Right lobe of liver (tissue), 6 donors: ENCODE measurements at regions not wholly inside any gene's neighbourhood (a gene's known extent, or its start where the extent isn't known, plus 50 kb on each side); places are given as distances from the start of the nearest gene placed in this dataset.

Source experiments
- ATAC-seq, 4 donors: fragments of 200-7000 bp; cut with Tn5 transposase; one replicate each; pipeline ENCODE4 v1.9.1; 2020; ENCODE audit warnings: mild to moderate bottlenecking in 4 of 4, moderate library complexity in 4 of 4
- DNase-seq, 3 donors: peaks; one replicate each; pipeline ENCODE4 v3.0.0-alpha.2; 2020
- H3K27ac ChIP-seq, 3 donors: fragments of 200-600 bp; one replicate each; pipeline ENCODE4 v1.8.0; 2022
- H3K27me3 ChIP-seq, 2 donors: fragments of 200-600 bp; one replicate each; pipeline ENCODE4 v1.8.0; 2022
- H3K36me3 ChIP-seq, 4 donors: fragments of 200-600 bp; sonication (generic) in 1 of 4; one replicate each; pipeline versions ENCODE4 v1.5.1 to v1.8.0; 2017 to 2022; ENCODE audit warnings: control low read depth in 1 of 4
- H3K4me1 ChIP-seq, 4 donors: fragments of 200-600 bp; sonication (generic) in 1 of 4; one replicate each; pipeline versions ENCODE4 v1.5.1 to v1.8.0; 2017 to 2022; ENCODE audit warnings: control low read depth in 1 of 4
- H3K4me3 ChIP-seq, 3 donors: fragments of 200-600 bp; one replicate each; pipeline ENCODE4 v1.8.0; 2022
- H3K9me3 ChIP-seq, 4 donors: fragments of 200-600 bp; sonication (generic) in 1 of 4; one replicate each; pipeline versions ENCODE4 v1.5.1 to v1.8.0; 2017 to 2022; ENCODE audit warnings: control low read depth in 1 of 4
- POLR2A ChIP-seq: fragments of 450-650 bp; IDR thresholded peaks from one replicate; pipeline ENCODE4 v1.6.1; 2017; ENCODE audit warnings: antibody characterized with exemption, mild to moderate bottlenecking
- WGBS: methylation state at CpG from one replicate; pipeline ENCODE4 v1.1.6; 2018; ENCODE audit warnings: low coverage, low lambda C conversion rate; ENCODE audit not compliant: insufficient coverage; ENCODE audit errors: missing lambda C conversion rate; 5-methylcytosine and 5-hydroxymethylcytosine counted together
- intact Hi-C, 2 donors: fragments of 100-400 bp; cut with DNase I; formaldehyde crosslinking; loops; one replicate each; pipeline versions ENCODE4 v1.11.2 to v1.14.1; 2022
- TF ChIP-seq, protein P1 (sequence below), 4 donors: fragments of 200-600 bp in 3 of 4; fragments of 450-650 bp in 1 of 4; IDR thresholded peaks; one replicate each; pipeline versions ENCODE4 v1.5.1 to v1.8.0; 2016 to 2022; ENCODE audit warnings: antibody characterized with exemption in 4 of 4, mild to moderate bottlenecking in 2 of 4
- donor health status: DM: no; HTN: yes; CAD: no.
- donor health status: DM: no; HTN: no; CAD: no.
- donor health status: DM: no; HTN: no; CAD: no.
- donor health status: DM: no; HTN: yes; CAD: no.
- donor health status: DM: no; HTN: yes; CAD: no.

DNA sequence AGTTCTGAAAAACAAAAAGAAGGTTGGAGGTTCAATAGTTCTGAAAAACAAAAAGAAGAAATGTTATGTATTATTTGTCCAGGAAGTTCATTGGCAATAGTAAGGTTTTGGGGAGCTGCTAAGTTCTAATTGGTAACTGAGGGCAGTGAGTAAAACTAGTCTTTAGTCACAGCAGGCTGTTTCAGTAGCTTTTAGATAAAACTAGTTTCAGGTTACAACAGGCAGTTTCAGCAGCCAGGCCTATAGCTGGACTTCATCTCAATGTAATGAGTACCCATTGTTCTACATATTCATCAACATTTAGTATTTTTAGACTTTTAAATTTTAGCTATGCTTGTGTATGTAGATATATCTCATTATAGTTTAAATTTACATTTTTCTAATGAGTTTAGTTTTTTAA lies 639.3 kb downstream of the TOX3 start:
- Histone ChIP-seq H3K36me3 (no peaks in the 10 kb centered on the region), H3K27ac (no peak overlapping the region), H3K9me3 (no peaks in the 10 kb centered on the region), H3K4me3 (no peak overlapping the region), H3K4me1 (no peaks in the 10 kb centered on the region), H3K27me3 (no peaks in the 10 kb centered on the region)
- no peak for TF ChIP-seq POLR2A
- TF ChIP-seq, protein P1, sequence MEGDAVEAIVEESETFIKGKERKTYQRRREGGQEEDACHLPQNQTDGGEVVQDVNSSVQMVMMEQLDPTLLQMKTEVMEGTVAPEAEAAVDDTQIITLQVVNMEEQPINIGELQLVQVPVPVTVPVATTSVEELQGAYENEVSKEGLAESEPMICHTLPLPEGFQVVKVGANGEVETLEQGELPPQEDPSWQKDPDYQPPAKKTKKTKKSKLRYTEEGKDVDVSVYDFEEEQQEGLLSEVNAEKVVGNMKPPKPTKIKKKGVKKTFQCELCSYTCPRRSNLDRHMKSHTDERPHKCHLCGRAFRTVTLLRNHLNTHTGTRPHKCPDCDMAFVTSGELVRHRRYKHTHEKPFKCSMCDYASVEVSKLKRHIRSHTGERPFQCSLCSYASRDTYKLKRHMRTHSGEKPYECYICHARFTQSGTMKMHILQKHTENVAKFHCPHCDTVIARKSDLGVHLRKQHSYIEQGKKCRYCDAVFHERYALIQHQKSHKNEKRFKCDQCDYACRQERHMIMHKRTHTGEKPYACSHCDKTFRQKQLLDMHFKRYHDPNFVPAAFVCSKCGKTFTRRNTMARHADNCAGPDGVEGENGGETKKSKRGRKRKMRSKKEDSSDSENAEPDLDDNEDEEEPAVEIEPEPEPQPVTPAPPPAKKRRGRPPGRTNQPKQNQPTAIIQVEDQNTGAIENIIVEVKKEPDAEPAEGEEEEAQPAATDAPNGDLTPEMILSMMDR (IDR thresholded peaks at IDR 0.05): no peak
- ATAC-seq (no peak), DNase-seq (no peak)
- intact Hi-C loops: no loop called here

DNA sequence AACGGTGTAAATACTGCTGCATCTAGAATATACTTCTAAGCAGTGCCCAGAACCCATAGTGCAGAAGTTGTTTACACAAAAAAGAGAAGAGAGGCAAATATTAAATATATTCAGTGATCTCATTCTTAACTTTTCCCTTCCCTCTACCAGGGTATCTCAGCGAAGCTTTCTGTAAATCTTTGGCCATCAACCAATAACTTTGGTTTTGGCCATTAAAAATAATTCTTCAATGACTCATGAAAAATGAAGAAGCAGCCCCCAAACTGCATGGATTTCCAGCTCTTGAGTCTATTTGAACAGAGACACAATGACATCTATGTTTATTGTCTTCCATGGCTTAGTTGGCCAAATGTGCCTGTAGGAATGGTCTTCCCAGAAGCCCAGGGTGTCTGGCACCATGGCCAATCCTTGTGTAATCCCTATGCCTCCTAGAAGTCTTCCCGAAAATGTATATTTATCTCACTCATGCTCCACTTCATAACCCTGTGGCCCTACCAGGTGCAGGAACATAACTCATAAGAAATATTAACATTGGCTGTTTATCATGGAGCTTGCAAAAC lies 646.6 kb downstream of the TOX3 start:
- H3K9me3 ChIP-seq: no peaks in the 10 kb centered on the region
- 63% methylated on average over 2 of the region's 3 CpGs for WGBS
- intact Hi-C loops: no loop called here
- ATAC-seq (no peak), DNase-seq (no peak)
- H3K36me3 ChIP-seq: no peaks in the 10 kb centered on the region
- H3K27me3 ChIP-seq: no peaks in the 10 kb centered on the region
- H3K4me3 ChIP-seq: no peak overlapping the region
- no peak overlapping the region for H3K27ac ChIP-seq
- no peaks in the 10 kb centered on the region for H3K4me1 ChIP-seq
- TF ChIP-seq, protein P1 (IDR thresholded peaks at IDR 0.05): no peak
- TF ChIP-seq POLR2A: no peak

DNA sequence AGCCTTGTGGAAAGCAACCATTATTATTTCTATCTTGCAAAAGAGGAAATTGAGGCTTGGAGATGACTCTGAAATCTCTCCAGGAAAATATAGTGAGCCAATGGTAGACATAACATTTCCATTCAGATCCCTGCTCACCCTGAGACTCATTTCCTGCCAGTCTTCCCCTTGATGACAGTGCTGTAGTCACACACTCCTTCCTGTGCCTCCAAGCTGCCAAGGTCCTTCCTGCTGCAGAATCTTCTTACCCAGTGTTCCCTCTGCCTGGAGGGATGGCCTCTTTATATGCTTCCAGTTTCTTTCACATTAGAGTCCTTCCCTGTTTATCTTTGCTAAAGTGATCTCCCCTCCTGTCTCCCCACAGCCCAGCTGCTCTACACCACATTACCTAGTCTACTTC lies 648.1 kb downstream of the TOX3 start:
- intact Hi-C loops: no loop called here
- Histone ChIP-seq H3K4me3 (no peak overlapping the region), H3K36me3 (no peaks in the 10 kb centered on the region), H3K9me3 (no peaks in the 10 kb centered on the region), H3K4me1 (no peaks in the 10 kb centered on the region), H3K27ac (no peak overlapping the region), H3K27me3 (no peaks in the 10 kb centered on the region)
- no peak for TF ChIP-seq POLR2A
- TF ChIP-seq, protein P1 (IDR thresholded peaks at IDR 0.05): no peak
- ATAC-seq (no peak), DNase-seq (no peak)

DNA sequence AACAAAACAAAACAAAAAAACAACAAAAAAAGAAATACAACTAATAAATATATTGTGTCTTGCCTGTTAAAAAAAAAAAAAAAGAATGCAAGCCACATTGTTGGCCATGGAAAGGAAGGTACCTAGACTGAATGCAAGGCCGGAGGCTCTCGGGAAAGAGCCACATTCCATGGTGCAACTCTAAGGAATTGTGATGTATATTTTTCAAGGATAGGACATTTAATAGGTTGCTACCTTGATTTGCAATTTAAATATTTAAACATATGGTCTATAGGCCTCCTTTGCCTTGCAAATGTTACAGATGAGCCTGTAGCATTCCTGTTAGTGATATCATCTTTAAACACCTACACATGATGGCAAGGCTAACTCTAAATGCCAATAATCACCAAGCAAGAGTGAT lies 650.9 kb downstream of the TOX3 start:
- no peak overlapping the region for H3K27ac ChIP-seq
- no peak overlapping the region for H3K4me3 ChIP-seq
- 80% methylated on average over 2 of the region's 2 CpGs for WGBS
- H3K27me3 ChIP-seq: no peaks in the 10 kb centered on the region
- intact Hi-C loops: no loop called here
- no peaks in the 10 kb centered on the region for H3K4me1 ChIP-seq
- no peak for TF ChIP-seq POLR2A
- TF ChIP-seq, protein P1 (IDR thresholded peaks at IDR 0.05): no peak
- DNase-seq (no peak), ATAC-seq (no peak)
- H3K36me3 ChIP-seq: no peaks in the 10 kb centered on the region
- no peaks in the 10 kb centered on the region for H3K9me3 ChIP-seq
